KMS-11 (cell line): ENCODE measurements at regions not wholly inside any gene's neighbourhood (a gene's known extent, or its start where the extent isn't known, plus 50 kb on each side); places are given as distances from the start of the nearest gene placed in this dataset.
"Not testable (repeated sequence)": the region's sequence is repeated elsewhere in the genome, so short reads cannot be mapped to it uniquely, and the experiment has no call there.

Experiments
- H2AFZ ChIP-seq: fragments of 200-600 bp; sonication (generic); 2 replicates; pipeline ENCODE4 v1.6.1; 2016; ENCODE audit warnings: antibody characterized with exemption, mixed run types, low read depth
- H3K27ac ChIP-seq: fragments of 200-600 bp; sonication (generic); 2 replicates; pipeline ENCODE4 v1.6.1; 2016; ENCODE audit warnings: mild to moderate bottlenecking, mixed run types
- H3K27me3 ChIP-seq: fragments of 200-600 bp; sonication (generic); 2 replicates; pipeline ENCODE4 v1.6.1; 2017; ENCODE audit warnings: mild to moderate bottlenecking, low read depth, mixed run types, moderate library complexity; ENCODE audit not compliant: insufficient read depth
- H3K36me3 ChIP-seq: fragments of 200-600 bp; sonication (generic); 2 replicates; pipeline ENCODE4 v1.6.1; 2017; ENCODE audit warnings: mild to moderate bottlenecking, mixed run types; ENCODE audit not compliant: insufficient read depth
- H3K4me1 ChIP-seq: fragments of 200-600 bp; sonication (generic); 2 replicates; pipeline ENCODE4 v1.6.1; 2016; ENCODE audit warnings: mild to moderate bottlenecking, low read depth, mixed run types; ENCODE audit not compliant: poor library complexity, severe bottlenecking
- H3K4me2 ChIP-seq: fragments of 200-600 bp; sonication (generic); 2 replicates; pipeline ENCODE4 v1.7.0; 2016; ENCODE audit warnings: mild to moderate bottlenecking, mixed run types
- H3K4me3 ChIP-seq: fragments of 200-600 bp; sonication (generic); IDR thresholded peaks from 2 replicates; pipeline ENCODE4 v1.6.1; 2017; ENCODE audit warnings: low read depth, low read length, mixed read lengths; ENCODE audit not compliant: insufficient read depth
- H3K79me2 ChIP-seq: fragments of 200-600 bp; sonication (generic); 2 replicates; pipeline ENCODE4 v1.6.1; 2016; ENCODE audit warnings: low read depth, mixed run types; ENCODE audit not compliant: insufficient read depth
- H3K9ac ChIP-seq: fragments of 200-600 bp; sonication (generic); 2 replicates; pipeline ENCODE4 v1.6.1; 2016; ENCODE audit warnings: mild to moderate bottlenecking, mixed run types
- H4K20me1 ChIP-seq: fragments of 200-600 bp; sonication (generic); 2 replicates; pipeline ENCODE4 v1.6.1; 2016; ENCODE audit warnings: mild to moderate bottlenecking, mixed run types; ENCODE audit not compliant: insufficient read depth
- TF ChIP-seq, protein P1 (sequence below): fragments of 200-600 bp; sonication (generic); conservative IDR thresholded peaks from 2 replicates; pipeline ENCODE4 v1.6.1; 2017; ENCODE audit warnings: low read depth, mild to moderate bottlenecking, antibody characterized with exemption, low read length, moderate library complexity, mixed read lengths

DNA sequence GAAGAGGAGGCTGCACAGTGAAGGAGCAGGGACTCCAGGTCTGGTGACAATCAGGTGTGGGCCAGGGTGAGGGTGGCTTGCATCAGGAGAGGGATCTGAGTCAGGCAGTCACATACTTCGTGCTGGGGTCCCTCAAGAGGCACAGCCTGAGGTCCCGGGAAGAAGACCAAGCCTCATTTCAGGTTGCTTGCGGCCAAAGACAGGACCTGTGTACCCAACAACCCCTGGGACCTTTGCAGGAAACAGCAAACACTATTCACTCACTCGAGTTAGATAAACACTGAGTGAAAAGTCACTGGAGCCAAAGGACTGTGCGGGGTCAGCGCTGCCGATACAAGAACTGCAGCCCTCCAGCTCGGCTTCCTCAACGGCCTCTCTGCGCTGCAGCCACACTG, 104.4 kb downstream of the SINHCAF start:
- no peak overlapping the region for H3K9ac ChIP-seq
- no peaks in the 10 kb centered on the region for H3K27me3 ChIP-seq
- no peak overlapping the region for H3K27ac ChIP-seq
- H3K79me2 ChIP-seq: no peaks in the 10 kb centered on the region
- H3K4me1 ChIP-seq: no peaks in the 10 kb centered on the region
- no peak overlapping the region for H3K4me3 ChIP-seq
- H2AFZ ChIP-seq: no peak overlapping the region
- no peaks in the 10 kb centered on the region for H3K36me3 ChIP-seq
- no peak overlapping the region for H3K4me2 ChIP-seq
- TF ChIP-seq, protein P1, sequence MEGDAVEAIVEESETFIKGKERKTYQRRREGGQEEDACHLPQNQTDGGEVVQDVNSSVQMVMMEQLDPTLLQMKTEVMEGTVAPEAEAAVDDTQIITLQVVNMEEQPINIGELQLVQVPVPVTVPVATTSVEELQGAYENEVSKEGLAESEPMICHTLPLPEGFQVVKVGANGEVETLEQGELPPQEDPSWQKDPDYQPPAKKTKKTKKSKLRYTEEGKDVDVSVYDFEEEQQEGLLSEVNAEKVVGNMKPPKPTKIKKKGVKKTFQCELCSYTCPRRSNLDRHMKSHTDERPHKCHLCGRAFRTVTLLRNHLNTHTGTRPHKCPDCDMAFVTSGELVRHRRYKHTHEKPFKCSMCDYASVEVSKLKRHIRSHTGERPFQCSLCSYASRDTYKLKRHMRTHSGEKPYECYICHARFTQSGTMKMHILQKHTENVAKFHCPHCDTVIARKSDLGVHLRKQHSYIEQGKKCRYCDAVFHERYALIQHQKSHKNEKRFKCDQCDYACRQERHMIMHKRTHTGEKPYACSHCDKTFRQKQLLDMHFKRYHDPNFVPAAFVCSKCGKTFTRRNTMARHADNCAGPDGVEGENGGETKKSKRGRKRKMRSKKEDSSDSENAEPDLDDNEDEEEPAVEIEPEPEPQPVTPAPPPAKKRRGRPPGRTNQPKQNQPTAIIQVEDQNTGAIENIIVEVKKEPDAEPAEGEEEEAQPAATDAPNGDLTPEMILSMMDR: no peak
- H4K20me1 ChIP-seq: no peaks in the 10 kb centered on the region

DNA sequence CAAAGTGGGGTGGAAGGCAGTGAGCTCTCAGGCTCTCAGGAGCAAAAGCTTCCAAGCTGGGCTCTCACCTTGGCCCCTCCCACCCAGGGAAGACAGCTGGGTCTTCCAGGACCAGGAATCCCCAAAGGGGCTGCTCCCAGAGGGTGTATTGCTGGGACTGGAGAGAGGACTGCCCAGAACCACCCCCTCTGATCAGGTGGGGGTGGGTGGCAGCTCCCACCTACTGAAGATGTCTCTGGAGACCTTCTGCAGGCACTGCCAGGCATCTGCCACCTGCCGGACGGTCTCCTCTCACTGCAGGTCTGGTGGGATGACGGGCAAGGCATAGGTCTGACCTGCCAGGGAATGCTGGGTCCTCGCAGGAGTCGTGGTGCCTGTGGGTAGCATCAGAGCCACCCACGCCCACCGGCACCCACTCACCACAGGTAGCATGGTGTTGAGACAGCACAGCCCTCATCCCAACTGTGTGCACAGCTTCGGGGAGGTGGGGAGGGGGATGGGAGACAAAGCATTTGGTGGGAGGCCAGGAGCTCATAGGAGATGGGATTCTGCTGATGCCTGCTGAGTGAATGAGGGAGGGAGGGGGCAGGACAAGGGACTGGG, 103.2 kb downstream of the SINHCAF start:
- H2AFZ ChIP-seq: no peak overlapping the region
- H4K20me1 ChIP-seq: no peaks in the 10 kb centered on the region
- TF ChIP-seq, protein P1: no peak
- H3K4me3 ChIP-seq: no peak overlapping the region
- no peaks in the 10 kb centered on the region for H3K79me2 ChIP-seq
- no peak overlapping the region for H3K4me2 ChIP-seq
- H3K4me1 ChIP-seq: no peaks in the 10 kb centered on the region
- no peaks in the 10 kb centered on the region for H3K36me3 ChIP-seq
- H3K27ac ChIP-seq: no peak overlapping the region
- H3K27me3 ChIP-seq: no peaks in the 10 kb centered on the region
- no peak overlapping the region for H3K9ac ChIP-seq

DNA sequence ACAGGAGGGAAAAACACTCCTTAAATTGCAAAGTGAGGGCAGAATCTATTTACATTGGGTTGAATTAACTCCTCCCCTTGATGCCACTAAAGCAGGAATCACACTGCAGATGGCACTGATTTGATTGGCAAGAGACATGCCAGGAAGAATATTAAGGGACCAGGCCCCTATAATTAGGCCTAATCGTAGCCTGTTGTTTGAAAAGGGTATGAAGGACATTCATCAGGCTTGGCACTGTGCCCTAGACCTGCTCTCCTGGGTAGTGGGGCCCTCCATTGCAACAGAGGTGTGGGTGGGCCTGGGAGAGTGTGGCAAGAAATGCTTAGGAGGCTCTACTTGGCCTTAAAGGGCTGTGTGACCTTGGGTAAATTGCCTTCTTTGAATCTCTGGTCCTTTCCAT, 102.3 kb downstream of the SINHCAF start:
- H3K27me3 ChIP-seq, H3K36me3 ChIP-seq, H3K9ac ChIP-seq, H4K20me1 ChIP-seq, H3K4me2 ChIP-seq, H2AFZ ChIP-seq, H3K27ac ChIP-seq, H3K4me3 ChIP-seq, H3K4me1 ChIP-seq, H3K79me2 ChIP-seq: not testable (repeated sequence)

DNA sequence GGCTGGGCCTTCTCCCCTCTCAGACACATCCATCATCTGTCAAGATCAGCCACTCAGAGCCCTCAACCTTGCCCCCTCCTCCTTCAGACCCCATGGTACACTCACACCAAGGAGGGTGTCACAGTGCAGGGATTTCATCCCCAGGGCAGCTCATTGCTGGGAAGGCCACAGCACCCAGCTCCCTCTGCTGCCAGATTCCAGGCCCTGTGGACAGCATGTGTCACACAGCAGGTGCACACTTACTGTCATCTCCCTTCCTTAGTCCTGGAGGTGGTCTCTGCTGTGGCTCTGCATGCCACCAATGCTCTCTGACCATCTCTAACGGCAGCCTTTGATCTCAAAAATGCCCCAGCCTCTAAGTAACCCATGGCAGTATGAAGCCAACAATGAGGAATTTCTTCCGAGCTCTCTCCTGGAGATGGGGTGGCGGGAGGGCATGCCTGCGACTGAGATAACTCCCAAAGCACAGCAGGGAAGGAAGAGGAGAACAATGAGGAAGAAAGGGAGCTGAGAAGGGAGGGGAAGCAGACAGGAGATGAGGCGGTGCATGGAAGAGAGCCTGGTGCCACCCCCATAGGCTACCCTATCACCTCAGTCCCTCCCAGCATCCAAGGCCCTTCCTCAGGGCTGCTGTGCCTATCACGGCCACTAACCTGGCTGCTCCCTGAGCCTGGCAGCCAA, 101.0 kb downstream of the SINHCAF start:
- H3K4me1 ChIP-seq: no peaks in the 10 kb centered on the region
- TF ChIP-seq, protein P1: no peak
- H3K9ac ChIP-seq: no peak overlapping the region
- H3K36me3 ChIP-seq: no peaks in the 10 kb centered on the region
- no peak overlapping the region for H3K27ac ChIP-seq
- H3K27me3 ChIP-seq: no peaks in the 10 kb centered on the region
- no peak overlapping the region for H2AFZ ChIP-seq
- H3K4me3 ChIP-seq: no peak overlapping the region
- no peaks in the 10 kb centered on the region for H3K79me2 ChIP-seq
- H4K20me1 ChIP-seq: no peaks in the 10 kb centered on the region
- no peak overlapping the region for H3K4me2 ChIP-seq
